ENCODE measurements at regions not wholly inside any gene's neighbourhood (a gene's known extent, or its start where the extent isn't known, plus 50 kb on each side); places are given as distances from the start of the nearest gene placed in this dataset.

DNA sequence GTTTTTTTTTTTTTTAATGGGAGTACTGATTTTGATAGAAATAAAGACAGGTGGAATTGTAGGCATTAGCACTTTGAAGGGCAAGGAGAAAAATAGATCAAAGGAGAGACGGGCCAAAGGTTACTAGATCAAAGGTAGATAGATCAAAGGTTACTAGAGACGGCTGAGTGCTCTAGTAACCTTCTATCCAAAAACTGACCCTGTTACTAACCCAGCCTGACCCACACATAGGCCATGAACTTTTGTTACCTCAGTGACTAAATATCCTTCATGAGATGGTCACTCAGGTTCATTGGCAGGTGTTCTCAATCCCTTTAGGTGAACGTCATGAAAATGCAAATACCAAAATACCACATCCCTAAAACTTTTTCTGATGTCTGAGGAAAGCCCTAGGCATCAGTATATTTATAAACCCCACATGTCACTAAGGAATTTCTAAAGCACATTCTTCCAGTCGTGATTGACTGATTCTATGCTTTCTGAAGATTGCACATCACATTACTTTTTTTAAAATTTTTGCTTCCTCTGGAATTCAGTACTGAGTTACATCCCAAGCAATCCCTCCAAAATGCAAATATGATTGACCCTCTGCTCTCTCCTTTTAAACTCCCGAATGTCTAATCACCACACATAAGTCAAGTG, 772.7 kb downstream of the BRINP1 start:
- DNase-seq = no peak

DNA sequence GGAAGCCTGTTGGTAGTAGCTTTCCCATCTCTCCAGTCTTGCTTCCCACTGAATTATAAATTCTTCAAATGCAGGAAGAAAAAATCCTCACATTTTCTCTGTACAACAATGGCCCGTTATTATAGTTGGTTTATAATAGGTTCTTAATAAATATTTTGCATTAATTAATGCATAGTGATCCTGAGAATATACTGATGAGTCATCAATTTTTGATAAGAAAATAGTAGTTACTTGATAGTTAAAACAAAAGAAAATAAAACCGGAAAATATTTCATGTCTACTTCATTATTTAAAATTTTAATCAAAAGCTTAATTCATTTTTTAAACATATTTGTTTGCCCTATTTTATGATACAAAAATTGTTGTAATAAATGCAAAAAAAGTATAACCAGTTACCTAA, 762.6 kb downstream of the BRINP1 start:
- no peak for DNase-seq

DNA sequence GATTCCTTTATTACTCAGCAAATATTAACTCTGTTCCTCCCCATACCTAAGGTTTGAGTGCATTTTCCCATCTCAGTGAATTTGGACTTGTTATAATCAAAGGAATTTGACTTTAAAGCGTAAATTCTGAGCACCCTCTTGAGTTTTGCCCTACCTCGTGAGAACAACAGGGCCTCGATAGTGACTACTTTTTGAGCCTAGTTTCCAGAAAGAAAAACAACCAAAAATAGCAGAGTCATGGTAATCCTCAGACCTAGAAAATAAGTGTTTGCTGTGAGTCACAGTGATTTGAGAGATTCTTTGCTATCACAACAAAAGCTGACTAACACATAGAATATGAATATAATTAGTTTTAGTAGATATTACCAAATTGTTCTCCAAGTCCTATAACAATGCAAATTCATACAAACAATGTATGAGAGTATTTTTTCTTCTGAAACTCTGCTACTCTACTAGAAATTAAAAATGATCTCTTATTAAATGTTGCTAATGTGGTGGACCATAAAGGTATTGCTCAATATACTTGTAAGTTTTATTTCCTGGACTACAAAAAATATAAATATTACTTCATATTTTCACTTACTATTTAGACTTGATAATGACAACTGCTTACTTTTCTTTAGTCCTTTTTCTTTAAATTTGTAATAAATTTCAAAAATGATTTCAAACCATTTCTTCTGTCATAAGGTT, 759.7 kb downstream of the BRINP1 start:
- no peak for DNase-seq

DNA sequence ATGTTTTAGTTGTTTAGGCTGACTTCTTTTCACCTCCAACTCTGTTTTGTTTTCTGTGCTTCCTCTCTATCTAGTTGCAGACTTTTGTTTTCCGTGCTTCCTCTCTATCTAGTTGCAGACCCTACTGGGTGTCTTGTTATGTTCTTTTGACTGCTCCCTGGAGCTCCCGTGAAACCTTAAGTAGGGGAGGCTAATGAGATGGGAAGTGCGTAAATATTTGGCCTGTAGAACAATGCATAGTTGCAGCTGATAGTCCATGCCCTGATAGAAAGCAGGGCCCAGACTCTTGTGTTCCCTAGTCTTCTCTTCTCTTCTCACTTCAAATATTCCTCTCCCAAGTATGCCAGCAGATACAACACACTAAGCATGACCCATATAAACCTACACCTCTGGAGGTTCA, 757.0 kb downstream of the BRINP1 start:
- DNase-seq = no peak

DNA sequence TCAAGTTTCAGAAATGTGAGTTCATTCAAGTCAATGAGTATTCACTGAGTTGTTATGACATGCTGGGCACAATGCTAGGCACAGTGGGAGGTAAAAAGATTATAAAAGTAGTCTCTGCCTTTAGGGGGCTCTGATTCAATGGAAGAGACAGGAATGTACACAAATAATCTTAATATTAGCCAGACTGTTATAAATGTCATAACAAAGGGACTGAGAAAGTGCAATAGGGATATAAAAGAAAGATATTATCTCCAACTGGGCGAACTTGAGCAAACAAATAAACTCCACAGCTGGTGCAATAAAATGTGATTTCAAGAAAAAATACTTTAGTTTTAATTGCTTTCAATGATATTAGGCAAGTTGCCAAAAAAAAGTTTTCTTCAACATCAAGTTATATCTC, 755.2 kb downstream of the BRINP1 start:
- DNase-seq = no peak

DNA sequence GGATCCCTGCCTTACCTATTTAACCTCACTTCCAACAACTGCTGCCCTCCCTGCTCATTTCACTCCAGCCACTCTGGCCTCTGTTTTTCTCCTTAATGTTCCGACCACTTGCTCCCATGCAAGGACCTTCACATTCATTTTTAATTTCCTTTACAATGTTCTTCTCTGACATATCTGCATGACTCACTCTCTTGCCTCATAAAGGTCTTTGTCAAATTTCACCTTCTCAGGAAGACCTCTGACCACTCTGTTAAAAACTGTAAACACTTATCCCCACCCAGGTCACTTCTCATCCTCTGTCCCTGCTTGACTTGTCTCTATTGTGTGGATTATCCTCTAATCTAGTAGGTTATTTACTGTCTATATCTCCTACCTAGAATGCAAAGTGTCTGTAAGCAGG, 751.2 kb downstream of the BRINP1 start:
- DNase-seq = no peak

DNA sequence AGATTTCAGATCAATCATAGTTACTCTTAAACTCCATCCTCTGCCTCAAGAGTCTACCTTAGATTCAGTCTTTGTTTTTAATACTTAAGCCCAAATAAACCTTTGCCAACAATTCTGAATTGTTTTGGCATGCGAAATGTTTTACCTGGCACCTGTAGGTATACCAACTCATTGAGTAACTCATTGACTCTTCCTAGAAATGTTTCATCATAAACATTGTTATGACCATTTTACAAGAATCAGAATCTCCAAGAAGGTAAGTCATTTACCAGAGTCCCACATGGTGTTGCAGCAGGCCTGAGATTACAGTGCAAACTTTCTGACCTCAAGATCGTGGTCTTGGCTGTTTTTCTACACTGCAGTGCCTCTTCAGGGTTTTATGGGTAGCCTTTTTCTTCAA, 750.4 kb downstream of the BRINP1 start:
- DNase-seq = no peak

DNA sequence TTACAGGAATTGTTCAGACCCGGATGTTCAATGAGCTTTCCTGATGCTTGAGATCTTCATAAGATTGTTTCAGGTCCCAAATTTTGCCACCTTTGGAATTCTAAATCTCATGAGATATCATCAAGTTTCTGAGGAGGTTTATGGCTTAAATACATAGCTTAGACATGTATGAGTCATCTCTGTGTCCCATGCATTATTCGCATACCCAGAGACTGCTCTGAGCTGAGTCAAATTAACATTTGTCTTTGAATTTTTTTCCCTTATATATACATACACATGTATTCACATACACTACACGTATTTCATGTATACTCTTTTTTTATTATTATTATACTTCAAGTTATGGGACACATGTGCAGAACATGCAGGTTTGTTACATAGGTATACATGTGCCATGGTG, 744.6 kb downstream of the BRINP1 start:
- no peak for DNase-seq

DNA sequence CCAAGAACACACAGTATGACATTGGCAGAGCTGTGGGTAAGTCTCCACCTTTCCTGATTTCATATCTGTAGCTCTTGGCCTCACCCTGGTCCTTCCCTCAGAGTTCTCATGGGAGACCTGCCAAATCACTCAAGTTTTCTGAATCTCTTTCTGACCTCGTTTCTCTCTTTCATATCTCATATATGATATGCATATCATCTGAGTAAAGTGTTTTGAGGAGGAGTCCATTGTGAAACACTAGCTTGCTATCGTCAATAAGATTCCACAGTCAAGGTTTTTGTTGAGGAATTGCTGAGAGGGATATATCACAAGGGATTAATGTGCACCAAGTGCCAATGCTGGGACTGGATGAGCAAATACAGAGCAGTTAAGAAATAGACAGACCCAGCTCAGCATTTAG, 739.2 kb downstream of the BRINP1 start:
- DNase-seq = no peak

DNA sequence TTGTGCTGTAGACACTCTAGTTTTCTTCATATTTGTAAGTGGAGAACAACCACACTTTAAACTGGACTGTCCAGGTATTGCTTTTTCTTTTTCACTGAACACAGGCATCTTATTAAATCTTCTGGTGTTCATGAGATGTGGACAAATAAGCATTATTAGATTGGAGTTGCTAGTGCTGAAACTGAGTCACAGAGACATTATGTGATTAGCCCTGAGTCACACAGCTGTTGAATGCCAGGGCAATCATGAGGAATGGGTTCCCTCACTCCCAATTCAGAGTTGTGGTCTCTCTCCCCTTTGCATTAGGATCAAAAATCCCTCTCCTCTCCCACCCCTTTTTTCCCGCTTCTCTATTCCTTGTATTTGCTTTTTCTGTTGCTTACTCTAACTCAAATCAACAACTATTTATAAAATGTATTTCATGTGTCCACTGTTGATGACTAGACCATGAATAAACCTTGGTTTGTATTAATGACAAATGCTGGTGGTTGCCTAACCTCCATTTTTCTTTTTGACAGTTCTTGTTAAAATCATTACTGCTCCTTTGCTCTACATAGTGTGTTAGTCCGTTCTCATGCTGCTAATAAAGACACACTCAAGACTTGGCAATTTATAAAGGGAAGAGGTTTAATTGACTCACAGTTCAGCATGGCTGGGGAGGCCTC, 738.2 kb downstream of the BRINP1 start:
- DNase-seq = no peak

DNA sequence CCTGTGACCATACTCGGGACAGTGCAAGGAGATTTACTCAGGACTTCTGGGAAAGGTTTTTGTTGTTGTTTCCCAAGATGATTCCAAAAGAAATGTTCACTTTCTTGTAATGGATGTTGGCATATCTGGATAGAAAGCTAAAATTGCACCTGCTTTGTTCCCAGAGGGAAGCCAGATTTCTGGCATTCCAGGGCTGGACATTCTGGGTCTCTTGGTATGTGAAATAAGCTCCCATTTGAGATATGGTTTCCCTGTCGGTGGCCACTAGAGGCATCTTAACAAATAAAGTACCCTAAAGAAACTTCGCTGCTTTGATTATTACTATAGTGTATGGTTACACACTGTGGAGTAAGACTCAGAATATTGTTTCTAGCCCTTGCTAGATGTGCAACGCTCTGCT, 737.3 kb downstream of the BRINP1 start:
- no peak for DNase-seq

DNA sequence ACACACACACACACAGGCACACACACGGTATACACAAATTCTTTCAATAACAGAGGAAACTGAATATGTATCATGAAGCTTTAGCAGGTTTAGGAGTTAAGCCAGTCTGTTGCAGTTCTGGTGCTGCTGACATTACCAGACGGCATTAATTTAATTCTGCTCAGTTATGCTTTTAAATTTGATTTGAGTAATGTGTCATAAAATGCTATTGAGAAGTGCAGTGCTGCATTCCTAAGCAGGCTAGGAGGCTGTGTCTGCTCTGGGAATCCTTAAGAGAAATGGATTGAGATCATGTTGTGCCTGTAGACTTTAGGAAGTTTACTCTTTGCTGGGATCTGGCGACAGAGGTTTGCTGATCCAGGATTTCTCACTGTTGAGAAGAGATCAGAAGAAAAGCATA, 733.8 kb downstream of the BRINP1 start:
- DNase-seq = no peak

DNA sequence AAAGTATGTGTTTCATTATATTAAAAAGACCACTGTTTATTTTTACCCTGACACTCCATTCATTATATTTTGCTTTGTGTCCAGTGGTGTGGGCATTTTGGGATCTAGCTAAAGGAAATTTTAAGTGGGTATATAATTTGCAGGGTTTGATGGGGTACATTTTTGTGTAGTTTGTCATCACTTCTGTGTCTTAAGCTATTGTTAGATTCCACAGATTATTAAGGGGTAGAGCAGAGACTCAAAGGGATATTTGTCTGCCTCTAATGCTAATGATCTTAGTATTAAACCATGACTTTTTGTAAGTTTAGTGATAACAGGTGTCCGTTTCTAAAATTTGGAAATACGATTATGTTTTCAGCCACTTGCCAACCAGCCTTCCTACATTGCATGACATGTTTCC, 731.6 kb downstream of the BRINP1 start:
- no peak for DNase-seq

DNA sequence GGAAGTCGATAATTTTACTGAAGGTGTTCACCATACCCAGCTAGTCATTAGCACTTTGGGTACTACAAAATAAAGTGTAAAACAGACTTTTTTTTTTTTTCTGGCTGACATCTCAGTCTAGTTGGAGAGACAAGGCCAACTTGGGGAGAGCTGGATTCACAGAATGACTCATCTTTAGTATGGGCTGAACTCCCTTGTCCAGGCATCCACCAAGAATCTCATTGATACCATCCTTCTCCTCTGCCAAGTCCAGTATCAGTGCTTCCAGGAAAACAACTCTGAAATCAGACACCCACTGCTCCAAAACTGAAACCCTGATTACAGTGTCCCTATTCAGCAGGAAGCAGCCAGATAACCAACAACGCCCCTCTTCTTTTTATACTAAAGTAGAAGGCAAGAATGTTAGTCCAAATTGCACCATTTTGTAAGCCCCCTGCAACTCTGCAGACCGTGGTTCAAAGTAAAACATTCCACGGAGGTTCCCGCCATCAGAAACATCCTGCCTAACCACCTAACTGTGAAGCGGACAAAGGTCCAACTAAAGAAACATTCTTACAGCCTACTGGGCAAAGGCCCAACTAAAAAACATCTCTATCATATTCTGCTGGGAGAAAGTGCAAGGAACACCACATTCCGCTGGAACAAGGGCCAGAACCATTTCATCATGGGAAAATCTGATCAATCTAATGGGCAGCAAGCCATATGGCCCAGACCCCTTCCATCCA, 728.2 kb downstream of the BRINP1 start:
- no peak for DNase-seq

DNA sequence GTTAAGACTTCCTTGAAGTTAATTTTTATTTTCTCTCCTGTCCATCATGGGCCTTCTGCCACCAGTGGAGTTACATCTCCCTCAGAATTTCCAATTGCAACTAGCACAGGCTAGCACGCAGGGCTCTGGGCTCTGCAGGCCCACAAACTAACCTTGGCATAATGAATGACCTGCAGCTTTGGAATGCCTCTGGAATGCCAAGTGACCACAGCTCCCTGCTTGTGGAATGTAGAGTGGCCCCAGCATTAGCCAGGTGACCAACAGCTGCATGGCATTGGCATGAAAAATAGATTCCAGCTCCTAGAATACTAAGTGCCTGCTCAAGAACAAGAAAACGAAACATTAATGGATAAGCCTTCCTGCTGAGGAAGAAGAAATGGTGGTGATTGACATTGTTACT, 726.1 kb downstream of the BRINP1 start:
- no peak for DNase-seq

DNA sequence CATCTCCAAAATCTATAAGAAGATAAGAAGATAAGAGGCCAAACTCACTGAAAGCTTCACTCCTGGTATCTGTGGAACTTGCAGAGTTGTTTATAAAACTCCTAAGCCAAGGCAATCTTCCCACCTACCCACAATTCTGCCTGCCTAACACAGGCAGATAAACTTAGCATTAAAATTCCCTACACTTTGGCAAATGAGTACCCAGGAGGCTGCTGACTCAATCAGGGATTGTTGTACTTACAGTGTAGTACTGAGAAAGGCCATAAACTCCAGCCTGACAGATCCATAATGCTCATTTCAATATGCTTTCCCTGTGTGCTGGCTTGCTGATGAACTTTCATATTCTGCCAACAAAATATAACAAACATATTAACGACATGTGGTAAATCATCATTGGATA, 725.2 kb downstream of the BRINP1 start:
- DNase-seq = no peak

DNA sequence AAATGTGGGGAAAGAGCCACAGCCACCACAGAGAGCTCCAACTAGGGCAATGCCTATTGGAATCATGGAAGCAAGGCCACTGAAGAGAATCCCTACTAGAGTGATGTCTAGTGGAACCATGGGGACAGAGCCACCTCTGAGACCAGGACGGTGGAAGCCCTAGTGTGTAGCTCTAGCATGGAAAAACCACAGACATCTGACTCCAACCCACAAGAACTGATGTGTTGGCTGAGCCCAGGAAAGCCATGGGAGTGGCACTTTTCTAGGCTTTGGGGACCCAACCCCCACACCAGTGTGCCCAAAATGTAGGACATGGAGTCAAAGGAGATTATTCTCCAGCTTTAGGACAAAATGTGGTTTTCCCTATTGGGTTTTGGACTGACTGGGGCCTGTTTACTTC, 721.9 kb downstream of the BRINP1 start:
- no peak for DNase-seq

DNA sequence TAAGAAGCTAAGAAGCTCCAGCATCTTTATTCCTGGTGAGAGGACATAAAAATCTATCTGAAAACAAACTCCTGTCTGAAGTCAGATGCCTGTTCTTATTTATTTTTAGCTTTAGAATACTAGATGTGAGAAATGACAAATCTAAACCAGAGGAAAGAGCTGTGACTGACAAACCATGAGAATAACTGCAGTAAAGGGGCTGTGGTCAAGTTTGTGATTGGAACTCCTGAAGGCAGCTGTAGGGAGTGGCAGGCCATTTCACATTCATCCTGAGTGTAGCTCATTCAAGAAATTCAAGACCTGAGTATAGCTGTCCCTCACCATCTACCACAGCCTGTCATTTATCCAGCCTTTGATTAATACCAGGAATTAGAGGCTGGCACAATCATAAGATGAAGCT, 718.8 kb downstream of the BRINP1 start:
- DNase-seq = no peak

DNA sequence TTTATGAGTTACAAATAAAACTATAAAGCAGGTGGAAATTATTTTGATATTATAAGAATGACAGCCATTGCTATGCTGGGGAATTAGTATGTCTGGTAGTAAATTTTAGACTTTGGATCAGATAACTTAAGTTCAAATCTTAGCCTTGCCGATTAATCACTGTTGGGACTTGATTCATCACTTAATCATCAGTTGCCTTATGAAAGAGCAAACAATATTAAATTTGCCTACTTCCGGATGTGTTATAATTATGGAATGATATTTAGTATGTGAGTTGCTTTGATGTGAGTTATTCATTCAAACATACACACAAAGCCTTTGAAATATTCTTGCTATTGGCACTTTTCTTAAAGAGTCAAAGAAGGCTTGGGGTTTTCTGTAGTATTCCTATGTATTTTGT, 717.7 kb downstream of the BRINP1 start:
- DNase-seq = no peak

DNA sequence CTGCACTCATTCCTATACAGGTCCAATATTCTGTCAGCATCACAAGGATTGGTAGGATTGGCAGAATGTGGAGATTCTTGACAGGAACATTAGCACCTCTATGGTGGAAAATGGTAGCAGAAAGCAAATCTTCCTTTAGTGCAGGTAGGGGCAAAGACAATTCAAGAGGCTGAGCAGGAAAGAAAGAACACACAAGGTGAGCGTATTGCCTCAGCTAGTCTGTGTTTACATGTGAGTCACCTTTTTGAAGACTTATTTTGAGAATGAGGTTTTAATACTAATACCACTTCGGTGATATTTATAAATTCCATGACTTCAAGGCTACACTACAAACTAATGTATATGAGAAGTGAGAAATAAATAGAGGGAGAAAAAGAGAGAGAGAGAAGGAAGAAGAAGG, 717.0 kb downstream of the BRINP1 start:
- DNase-seq = no peak

DNA sequence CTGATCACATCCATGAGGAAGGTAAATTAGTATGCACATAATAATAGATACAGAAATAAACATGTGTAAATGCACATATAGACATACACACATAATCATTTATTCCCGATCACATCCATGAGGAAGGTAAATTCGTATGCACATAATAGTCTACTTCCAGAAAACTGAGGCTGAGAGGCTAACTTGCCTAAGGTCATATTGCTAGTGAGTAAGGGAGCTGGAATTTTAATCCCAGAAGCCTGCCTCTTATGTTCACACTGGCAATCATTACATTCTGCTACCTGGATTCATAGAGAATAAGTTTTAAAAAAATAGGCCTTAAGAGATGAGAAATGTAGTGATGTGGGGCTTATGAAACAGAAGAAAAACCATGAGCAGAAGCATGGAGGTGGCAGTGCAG, 716.3 kb downstream of the BRINP1 start:
- DNase-seq = no peak

DNA sequence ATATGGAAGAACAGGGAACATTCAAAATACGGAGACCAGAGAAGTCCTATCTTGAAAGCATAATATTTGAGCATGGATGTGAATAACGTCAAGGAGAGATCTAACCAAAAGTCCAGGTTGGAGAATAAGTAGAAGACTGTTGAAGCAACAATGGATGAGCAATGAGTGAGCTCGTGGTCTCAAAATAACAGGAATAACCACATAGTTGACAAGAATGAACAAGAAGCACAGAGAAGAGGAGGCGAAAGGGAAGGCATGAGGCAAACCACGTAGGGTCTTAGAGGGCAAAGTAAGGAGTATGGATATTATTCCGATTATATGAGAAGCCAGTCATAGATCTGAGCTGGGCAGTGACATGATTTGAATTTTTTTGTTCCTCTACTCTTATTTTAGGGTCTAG, 710.2 kb downstream of the BRINP1 start:
- DNase-seq = no peak

DNA sequence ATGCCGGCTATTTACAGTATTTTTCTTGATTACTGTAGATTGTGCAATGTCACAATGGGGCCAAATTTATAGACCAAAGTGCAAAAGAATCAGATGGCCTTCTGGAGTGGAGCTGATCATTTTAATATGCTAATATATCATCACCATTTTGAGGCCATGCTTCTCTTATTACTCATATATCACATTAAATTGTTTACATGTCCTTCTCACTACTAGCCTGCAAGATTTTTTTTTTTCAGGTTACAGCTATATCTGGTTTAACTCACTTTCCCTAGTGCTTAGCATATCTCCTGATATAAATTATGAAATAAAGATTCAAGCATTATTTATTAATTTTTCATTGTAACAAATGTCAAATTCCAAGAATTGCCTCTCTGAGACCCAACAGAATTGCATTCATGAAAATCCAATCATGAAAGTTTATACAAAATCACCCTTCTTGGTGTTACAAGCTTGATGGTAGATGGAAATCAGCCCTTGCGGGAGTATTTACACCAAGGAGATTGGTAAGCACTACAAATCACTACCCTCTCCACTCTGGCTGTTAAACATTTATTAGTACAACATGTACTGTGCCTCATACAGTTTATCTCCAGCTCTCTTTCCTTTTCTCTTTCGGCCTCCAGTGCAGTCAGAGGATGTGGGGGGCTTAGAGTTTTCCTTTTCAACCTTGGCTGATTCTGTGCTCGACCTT, 703.9 kb downstream of the BRINP1 start:
- DNase-seq = no peak

All from T-helper 2 cell (primary cell).